Vagina (tissue), 2 donors: ENCODE measurements at regions not wholly inside any gene's neighbourhood (a gene's known extent, or its start where the extent isn't known, plus 50 kb on each side); places are given as distances from the start of the nearest gene placed in this dataset.

Experiments used
- POLR2A ChIP-seq, 2 donors: fragments of 450-650 bp; IDR thresholded peaks; one replicate each; pipeline ENCODE4 v1.6.1; 2017; ENCODE audit warnings: antibody characterized with exemption in 2 of 2, mild to moderate bottlenecking in 2 of 2, moderate library complexity in 2 of 2
- POLR2AphosphoS5 ChIP-seq, 2 donors: sonication (generic); formaldehyde crosslinking; IDR thresholded peaks; one replicate each; pipeline ENCODE4 v1.9.0; 2017; ENCODE audit warnings: antibody characterized with exemption in 2 of 2, mild to moderate bottlenecking in 2 of 2, low read depth in 1 of 2; ENCODE audit not compliant: insufficient read depth in 1 of 2
- TF ChIP-seq, protein P1 (sequence below), 3 experiments: fragments of 450-650 bp in 2 of 3; fragments of 200-600 bp in 1 of 3; sonication (generic) in 1 of 3; IDR thresholded peaks; one replicate each; pipeline ENCODE4 v1.5.1; 2017 to 2019; ENCODE audit warnings: antibody characterized with exemption in 3 of 3, mild to moderate bottlenecking in 2 of 3, moderate library complexity in 2 of 3

GRCh38 chr7:84803979-84804378 lies 382.9 kb downstream of the SEMA3D start:
- TF ChIP-seq, protein P1, sequence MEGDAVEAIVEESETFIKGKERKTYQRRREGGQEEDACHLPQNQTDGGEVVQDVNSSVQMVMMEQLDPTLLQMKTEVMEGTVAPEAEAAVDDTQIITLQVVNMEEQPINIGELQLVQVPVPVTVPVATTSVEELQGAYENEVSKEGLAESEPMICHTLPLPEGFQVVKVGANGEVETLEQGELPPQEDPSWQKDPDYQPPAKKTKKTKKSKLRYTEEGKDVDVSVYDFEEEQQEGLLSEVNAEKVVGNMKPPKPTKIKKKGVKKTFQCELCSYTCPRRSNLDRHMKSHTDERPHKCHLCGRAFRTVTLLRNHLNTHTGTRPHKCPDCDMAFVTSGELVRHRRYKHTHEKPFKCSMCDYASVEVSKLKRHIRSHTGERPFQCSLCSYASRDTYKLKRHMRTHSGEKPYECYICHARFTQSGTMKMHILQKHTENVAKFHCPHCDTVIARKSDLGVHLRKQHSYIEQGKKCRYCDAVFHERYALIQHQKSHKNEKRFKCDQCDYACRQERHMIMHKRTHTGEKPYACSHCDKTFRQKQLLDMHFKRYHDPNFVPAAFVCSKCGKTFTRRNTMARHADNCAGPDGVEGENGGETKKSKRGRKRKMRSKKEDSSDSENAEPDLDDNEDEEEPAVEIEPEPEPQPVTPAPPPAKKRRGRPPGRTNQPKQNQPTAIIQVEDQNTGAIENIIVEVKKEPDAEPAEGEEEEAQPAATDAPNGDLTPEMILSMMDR (IDR thresholded peaks at IDR 0.05), result no peak
- TF ChIP-seq POLR2AphosphoS5 (IDR thresholded peaks at IDR 0.05; ENCODE audit: insufficient read depth in 1 of 2, low read depth in 1 of 2), result no peak
- TF ChIP-seq POLR2A (IDR thresholded peaks at IDR 0.05), result no peak
